Islet of Langerhans (tissue), 1 donor: ENCODE measurements at regions not wholly inside any gene's neighbourhood (a gene's known extent, or its start where the extent isn't known, plus 50 kb on each side); places are given as distances from the start of the nearest gene placed in this dataset.
"Not testable (repeated sequence)": the region's sequence is repeated elsewhere in the genome, so short reads cannot be mapped to it uniquely, and the experiment has no call there.

Experiments
- FAIRE-seq: peaks from one replicate; lab custom pipeline; 2011; peaks lifted over from hg19 to GRCh38; lab: Jason Lieb, UNC

- FAIRE-seq: no peak
These were observed 58.3 kb downstream of the C11orf87 start for GRCh38 chr11:109480251-109480650.

- FAIRE-seq: peak; percentile 45
These were observed 64.1 kb downstream of the C11orf87 start for GRCh38 chr11:109486129-109486528.

DNA sequence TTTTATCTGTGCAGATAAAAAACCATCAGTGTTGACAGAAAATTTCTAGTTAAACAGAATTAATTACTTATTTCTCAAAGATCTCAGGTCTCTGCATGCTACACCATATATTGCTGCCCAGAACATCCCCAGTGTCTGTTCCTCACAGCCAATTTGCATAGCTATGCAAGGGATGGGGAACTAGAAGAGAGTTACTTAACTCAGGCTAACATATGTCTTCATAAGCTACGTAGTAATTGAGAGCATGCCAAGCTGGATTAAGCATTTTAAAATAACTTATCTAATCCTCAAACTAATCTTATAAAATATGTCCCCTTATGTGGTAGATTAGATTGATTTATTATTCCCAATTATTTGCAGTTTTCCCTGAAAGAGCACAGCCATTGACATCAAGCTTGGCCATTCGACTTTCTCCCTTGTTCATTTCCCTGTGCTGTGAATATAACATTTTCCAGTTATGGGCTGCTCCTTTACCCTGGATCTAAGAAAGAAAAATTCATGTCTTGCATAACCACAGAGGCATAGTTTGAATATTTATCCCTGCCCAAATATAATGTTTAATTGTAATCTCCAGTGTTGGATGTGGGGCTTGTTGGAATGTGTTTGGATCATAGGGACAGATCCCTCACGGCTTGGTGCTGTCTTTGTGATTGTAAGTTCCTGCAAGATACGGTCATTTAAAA, 69.1 kb downstream of the C11orf87 start:
- FAIRE-seq: no peak

- no peak for FAIRE-seq
These were observed 84.1 kb downstream of the C11orf87 start for GRCh38 chr11:109506115-109506514.

- FAIRE-seq: no peak
These were observed 85.3 kb downstream of the C11orf87 start for GRCh38 chr11:109507331-109507730.

- FAIRE-seq: no peak
These were observed 86.0 kb downstream of the C11orf87 start for GRCh38 chr11:109507836-109508561.

- FAIRE-seq: no peak
These were observed 87.0 kb downstream of the C11orf87 start for GRCh38 chr11:109508943-109509342.

DNA sequence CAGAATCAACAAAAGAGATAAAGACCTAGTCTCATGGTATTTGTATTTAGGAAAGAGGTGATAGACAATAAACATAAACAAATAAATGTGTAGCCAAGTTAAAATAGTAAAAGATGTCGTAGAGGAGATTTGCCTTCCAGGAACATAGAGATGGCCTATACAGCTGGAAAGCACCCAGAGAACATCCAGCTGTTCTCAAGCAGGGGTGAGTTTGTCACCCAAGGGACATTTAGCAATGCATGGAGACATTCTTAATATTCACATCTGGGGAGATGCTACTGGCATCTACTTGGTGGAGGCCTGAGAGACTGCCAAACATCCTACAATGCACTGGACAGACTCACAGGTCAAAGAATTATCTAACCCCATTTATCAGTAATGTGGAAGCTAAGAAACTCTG, 88.3 kb downstream of the C11orf87 start:
- FAIRE-seq: no peak

GRCh38 chr11:109511598-109511997, 89.6 kb downstream of the C11orf87 start:
- no peak for FAIRE-seq

GRCh38 chr11:109512249-109512648, 90.3 kb downstream of the C11orf87 start:
- FAIRE-seq: no peak

DNA sequence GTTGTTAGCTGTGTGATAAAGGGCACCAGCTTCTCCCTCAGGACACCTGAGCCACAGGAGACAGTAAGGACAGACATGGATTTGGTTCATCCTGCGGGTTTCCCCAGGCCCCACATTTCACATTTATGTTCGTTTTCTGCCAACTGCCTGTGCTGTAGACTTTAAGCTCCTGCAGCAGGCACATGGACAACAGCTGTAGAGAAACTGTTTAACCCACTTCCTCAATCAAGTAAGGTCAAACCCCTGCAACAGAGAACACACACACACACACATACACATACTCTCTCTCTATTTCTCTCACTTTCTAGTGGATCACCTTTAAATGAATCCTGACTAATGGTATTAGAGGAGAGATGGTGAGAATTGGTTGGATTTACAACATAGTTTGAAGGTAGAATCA, 90.7 kb downstream of the C11orf87 start:
- no peak for FAIRE-seq

- FAIRE-seq: no peak
These were observed 92.5 kb downstream of the C11orf87 start for GRCh38 chr11:109514313-109515018.

GRCh38 chr11:109519253-109519652, 97.3 kb downstream of the C11orf87 start:
- no peak for FAIRE-seq

GRCh38 chr11:109521571-109522086, 99.6 kb downstream of the C11orf87 start:
- FAIRE-seq: no peak

GRCh38 chr11:109522116-109522755, 100.2 kb downstream of the C11orf87 start:
- no peak for FAIRE-seq

DNA sequence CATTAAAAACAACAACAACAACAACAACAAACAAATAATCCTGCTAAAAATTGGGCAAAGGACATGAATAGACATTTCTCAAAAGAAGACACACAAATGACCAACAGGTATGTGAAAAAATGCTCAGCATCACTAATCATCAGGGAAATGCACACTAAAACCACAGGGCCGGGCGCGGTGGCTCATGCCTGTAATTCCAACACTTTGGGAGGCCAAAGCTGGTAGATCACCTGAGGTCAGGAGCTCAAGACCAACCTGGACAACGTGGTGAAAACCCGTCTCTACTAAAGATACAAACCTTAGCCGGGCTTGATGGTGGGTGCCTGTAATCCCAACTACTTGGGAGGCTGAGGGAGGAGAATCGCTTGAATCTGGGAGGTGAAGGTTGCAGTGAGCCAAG, 103.6 kb downstream of the C11orf87 start:
- FAIRE-seq: not testable (repeated sequence)

- no peak for FAIRE-seq
These were observed 104.1 kb downstream of the C11orf87 start for GRCh38 chr11:109526061-109526460.

DNA sequence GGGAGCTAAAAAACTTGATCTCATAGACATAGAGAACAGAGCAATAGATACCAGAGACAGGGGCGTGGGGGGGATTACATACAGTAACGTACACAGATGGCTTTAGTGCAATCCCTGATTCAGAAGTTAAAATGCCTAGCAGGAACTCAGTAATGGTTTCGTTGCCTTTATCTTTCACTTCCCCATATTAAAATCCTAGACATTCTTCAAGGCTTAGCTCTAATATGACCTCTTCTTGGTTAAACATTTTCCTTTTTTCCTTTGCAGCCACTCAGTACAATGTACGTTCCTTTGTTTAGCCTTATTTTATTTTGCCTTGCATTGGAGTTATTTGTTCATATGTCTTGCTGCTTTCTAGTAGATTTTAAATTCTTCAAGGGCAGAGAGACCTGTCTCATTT, 104.9 kb downstream of the C11orf87 start:
- no peak for FAIRE-seq

GRCh38 chr11:109527496-109527895, 105.5 kb downstream of the C11orf87 start:
- FAIRE-seq: no peak

DNA sequence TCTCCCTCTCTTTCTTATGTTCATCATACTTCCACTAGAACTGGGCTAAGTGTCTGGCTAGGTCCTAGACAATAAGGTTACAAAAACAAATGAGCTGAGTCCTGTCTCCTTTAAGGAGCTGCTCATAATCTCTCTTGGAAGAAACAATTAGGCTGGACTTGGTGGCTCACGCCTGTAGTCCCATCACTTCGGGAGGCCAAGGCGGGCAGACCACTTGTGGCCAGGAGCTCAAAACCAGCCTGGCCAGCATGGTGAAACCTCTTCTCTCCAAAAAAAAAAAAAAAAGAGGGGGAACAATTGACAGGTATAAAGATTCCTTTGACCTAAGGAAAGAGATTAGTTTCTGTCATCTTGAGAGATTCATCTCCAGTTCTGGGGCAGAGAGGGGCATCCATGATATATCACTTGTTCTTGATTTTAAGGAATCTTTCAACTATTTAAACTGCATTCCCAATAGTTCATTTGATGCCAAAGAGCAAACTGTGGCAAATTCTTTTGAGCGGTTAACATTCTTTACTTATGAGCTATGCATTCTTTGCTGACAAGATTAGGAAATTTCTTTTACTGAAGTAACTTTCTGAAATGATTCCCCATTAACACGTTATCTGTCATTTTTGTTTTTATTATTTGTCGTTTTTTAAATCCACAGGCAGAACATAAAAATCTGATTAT, 125.5 kb downstream of the C11orf87 start:
- no peak for FAIRE-seq

GRCh38 chr11:109552376-109552775, 130.4 kb downstream of the C11orf87 start:
- FAIRE-seq: no peak

DNA sequence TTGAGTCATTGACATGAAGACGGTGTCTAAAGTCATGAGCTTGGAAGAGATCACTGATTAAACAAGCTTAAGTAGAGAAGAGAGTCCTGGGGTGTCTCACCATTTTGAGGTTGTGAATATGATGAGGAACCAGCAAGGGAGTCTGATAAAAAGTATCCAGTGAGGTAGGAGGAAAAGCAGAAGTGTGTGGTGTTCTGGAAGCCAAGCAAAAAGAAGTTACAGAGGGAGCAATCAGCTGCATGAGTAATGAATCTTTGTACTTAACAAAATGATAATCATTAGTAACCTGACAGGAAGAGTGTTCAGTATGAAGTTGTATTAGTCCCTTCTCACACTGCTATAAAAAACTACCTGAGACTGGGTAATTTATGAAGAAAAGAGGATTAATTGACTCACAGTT, 131.3 kb downstream of the C11orf87 start:
- no peak for FAIRE-seq
